ENCODE measurements at regions not wholly inside any gene's neighbourhood (a gene's known extent, or its start where the extent isn't known, plus 50 kb on each side); places are given as distances from the start of the nearest gene placed in this dataset.

DNA sequence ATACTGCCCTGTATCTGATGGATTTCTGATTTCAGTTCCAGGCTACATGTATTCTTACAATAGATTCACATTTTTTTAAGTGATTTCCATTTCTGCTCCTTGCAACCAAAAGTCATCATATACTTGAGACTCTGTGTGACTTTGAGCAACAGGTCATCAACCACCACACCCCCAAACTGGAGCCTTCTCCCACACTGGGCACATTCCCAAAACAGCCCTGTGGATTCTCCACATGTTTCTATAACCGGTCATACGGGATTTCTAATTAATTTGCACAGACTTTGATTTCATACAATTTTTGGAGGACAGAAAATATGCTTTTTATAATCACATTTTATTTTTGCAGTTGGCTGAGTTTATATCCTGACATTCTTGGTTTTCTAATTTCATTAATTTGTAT lies 317.2 kb upstream of the ID4 start:
- peaks cover 18% of the 10 kb centered on the region for H3K4me1 Mint-ChIP-seq
- no peaks in the 10 kb centered on the region for H3K27me3 Mint-ChIP-seq (ENCODE audit: low read depth)
- H3K4me3 Mint-ChIP-seq, result no peak overlapping the region
- peaks cover 16% of the 10 kb centered on the region for H3K36me3 Mint-ChIP-seq (ENCODE audit: low read depth)
- TF ChIP-seq, protein P1, sequence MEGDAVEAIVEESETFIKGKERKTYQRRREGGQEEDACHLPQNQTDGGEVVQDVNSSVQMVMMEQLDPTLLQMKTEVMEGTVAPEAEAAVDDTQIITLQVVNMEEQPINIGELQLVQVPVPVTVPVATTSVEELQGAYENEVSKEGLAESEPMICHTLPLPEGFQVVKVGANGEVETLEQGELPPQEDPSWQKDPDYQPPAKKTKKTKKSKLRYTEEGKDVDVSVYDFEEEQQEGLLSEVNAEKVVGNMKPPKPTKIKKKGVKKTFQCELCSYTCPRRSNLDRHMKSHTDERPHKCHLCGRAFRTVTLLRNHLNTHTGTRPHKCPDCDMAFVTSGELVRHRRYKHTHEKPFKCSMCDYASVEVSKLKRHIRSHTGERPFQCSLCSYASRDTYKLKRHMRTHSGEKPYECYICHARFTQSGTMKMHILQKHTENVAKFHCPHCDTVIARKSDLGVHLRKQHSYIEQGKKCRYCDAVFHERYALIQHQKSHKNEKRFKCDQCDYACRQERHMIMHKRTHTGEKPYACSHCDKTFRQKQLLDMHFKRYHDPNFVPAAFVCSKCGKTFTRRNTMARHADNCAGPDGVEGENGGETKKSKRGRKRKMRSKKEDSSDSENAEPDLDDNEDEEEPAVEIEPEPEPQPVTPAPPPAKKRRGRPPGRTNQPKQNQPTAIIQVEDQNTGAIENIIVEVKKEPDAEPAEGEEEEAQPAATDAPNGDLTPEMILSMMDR (IDR thresholded peaks at IDR 0.05; ENCODE audit: unreplicated experiment in 3 of 3), result no peak
- H3K9me3 Mint-ChIP-seq, result peaks cover 28% of the 10 kb centered on the region
- no peak overlapping the region for H3K27ac Mint-ChIP-seq

DNA sequence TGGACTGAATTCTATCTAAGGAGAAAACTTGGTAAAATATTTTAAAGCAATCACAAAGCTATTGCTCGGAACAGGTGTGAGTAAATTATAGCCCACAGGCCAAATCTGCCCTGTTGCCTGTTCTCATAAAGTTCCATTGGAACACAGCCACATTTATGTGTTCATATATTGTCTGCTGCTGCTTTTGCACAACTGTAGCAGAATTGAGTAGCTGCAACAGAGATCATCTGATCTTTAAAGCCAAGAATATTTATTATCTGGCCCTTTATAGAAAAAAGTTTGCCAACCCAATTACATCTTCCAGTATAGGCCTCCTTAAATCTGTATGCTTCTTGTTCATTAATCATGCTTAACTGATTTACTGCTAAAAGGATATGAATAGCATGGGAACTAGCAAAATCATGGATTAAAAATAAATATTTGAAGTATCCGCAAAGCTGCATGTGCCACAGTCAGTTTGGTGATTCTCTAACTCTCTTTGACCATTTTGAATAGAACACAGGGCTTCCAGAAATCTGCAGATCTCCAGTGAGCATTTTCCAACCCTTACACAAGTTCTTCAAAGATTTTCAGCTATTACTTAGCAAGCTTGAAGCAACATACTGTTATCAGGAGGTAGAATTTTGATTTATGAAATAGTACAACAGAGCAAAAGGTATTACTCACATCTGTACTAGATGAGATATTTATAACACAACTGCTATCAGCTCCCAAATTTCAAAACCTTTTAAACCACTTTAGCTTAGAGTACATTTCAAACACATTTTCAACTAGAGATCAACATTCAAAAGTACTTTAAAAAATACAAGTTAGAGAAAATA lies 312.6 kb upstream of the ID4 start:
- Mint-ChIP-seq H3K9me3 (peaks cover under 1% of the 10 kb centered on the region), H3K4me1 (peaks cover 35% of the 10 kb centered on the region), H3K27ac (peak overlapping the region; percentile 50 to 87 (median 77)), H3K36me3 (ENCODE audit: low read depth) (no peaks in the 10 kb centered on the region), H3K27me3 (ENCODE audit: low read depth) (no peaks in the 10 kb centered on the region), H3K4me3 (no peak overlapping the region)
- TF ChIP-seq, protein P1 (IDR thresholded peaks at IDR 0.05; ENCODE audit: unreplicated experiment in 3 of 3), result no peak

DNA sequence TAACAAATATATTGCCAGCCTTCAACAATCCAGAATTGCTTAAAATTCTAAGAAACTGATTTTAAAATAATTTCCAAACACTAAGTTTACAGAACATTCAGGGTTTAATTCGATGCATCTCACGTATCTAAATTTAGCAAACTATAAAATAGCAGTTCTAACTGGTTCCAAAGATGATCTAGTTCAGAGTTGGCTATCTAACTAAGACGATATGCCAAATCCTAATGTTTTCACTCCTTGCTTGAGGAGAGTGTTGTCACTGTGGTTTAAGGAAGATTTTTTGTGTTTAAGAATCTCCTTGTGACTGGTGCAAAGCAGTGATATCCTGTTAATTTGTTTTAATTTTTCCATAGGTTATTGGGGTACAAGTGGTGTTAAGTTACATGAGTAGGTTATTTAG lies 311.5 kb upstream of the ID4 start:
- TF ChIP-seq, protein P1 (IDR thresholded peaks at IDR 0.05; ENCODE audit: unreplicated experiment in 3 of 3), result no peak
- H3K27me3 Mint-ChIP-seq (ENCODE audit: low read depth), result no peaks in the 10 kb centered on the region
- H3K36me3 Mint-ChIP-seq (ENCODE audit: low read depth), result no peaks in the 10 kb centered on the region
- peak overlapping the region in 2 of 3 experiments; percentile 21 to 87 for H3K27ac Mint-ChIP-seq
- H3K4me1 Mint-ChIP-seq, result peaks cover 35% of the 10 kb centered on the region
- no peaks in the 10 kb centered on the region for H3K9me3 Mint-ChIP-seq
- H3K4me3 Mint-ChIP-seq, result no peak overlapping the region

DNA sequence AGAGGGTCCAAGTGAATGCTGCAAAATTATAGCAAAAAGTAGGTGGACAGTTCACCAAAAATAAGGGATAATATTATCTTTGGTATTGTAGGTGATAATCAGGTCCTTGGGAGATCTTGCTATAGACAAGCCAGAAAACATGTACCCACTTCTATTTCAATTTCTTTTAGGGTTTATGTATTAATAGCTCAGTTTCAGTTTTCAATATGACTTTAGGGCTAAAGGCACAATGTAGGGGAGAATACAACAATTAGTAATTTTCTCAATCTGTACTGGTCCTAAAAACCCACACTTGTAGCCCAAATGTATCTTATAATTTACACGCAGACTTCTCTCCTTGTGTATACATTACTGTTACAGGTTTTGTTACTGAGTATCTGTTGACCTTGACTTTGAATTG lies 307.0 kb upstream of the ID4 start:
- H3K27ac Mint-ChIP-seq, result no peak overlapping the region
- no peaks in the 10 kb centered on the region for H3K27me3 Mint-ChIP-seq (ENCODE audit: low read depth)
- H3K4me1 Mint-ChIP-seq, result peaks cover 15% of the 10 kb centered on the region
- no peak overlapping the region for H3K4me3 Mint-ChIP-seq
- H3K9me3 Mint-ChIP-seq, result no peaks in the 10 kb centered on the region
- TF ChIP-seq, protein P1 (IDR thresholded peaks at IDR 0.05; ENCODE audit: unreplicated experiment in 3 of 3), result no peak
- peaks cover 3% of the 10 kb centered on the region for H3K36me3 Mint-ChIP-seq (ENCODE audit: low read depth)

DNA sequence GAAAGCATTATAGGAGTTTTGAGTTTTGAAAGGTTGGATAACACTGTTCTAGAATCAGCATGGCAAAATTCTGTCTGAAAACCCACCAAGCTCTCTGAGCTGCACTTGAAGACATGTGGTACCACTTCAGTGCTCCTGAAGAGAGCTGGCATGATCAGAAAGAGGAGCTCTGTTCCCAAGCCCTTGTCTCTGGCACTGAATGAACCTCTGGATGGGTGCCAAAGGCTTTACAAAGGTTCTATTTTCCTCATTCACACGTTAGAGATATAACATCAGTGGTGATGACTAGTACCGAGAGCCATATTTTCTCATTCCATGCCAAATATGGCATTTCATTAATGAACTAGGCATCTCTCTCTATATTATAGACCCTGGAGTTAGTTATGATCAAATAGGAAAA lies 301.8 kb upstream of the ID4 start:
- Mint-ChIP-seq H3K4me3 (no peak overlapping the region), H3K27ac (no peak overlapping the region), H3K4me1 (peaks cover 6% of the 10 kb centered on the region), H3K36me3 (ENCODE audit: low read depth) (peaks cover 3% of the 10 kb centered on the region), H3K27me3 (ENCODE audit: low read depth) (peaks cover 3% of the 10 kb centered on the region), H3K9me3 (peaks cover 3% of the 10 kb centered on the region)
- TF ChIP-seq, protein P1 (IDR thresholded peaks at IDR 0.05; ENCODE audit: unreplicated experiment in 3 of 3), result no peak

DNA sequence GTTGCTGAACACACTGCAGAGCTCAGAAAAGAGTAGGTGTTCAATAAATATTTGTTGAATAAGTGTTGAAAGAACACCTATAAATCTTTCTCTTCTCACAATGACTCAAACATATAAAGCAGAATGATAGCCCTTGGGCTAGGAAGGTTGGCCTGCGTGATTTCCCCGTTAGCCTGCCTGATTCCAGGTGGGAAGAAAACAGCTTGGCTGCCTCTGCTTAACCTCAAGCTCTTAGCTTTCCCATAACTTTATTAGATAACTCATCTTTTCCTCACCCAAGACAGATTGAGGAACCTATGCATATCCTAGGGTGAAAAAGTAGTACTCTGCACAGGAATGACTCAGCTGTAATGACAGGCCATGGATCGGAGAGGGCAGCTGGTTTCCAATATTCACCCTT lies 300.3 kb upstream of the ID4 start:
- Mint-ChIP-seq H3K27me3 (ENCODE audit: low read depth) (peaks cover 4% of the 10 kb centered on the region), H3K4me3 (no peak overlapping the region), H3K4me1 (peaks cover 6% of the 10 kb centered on the region), H3K9me3 (peaks cover 3% of the 10 kb centered on the region), H3K27ac (peak overlapping the region in 1 of 3 experiments; percentile 17), H3K36me3 (ENCODE audit: low read depth) (peaks cover 3% of the 10 kb centered on the region)
- TF ChIP-seq, protein P1 (IDR thresholded peaks at IDR 0.05; ENCODE audit: unreplicated experiment in 3 of 3), result no peak

Measured in nephron (organoid).